GM12878 (cell line): ENCODE measurements at regions not wholly inside any gene's neighbourhood (a gene's known extent, or its start where the extent isn't known, plus 50 kb on each side); places are given as distances from the start of the nearest gene placed in this dataset.
A peak's percentile ranks its signal among the peaks of the same experiment; 100 is the strongest.

Source experiments
- ATAC-seq: fragments of 200-7000 bp; cut with Tn5 transposase; 3 replicates; pipeline ENCODE4 v1.9.1; 2020; ENCODE audit warnings: mild to moderate bottlenecking, moderate library complexity
- BruUV-seq: library from RNA; stranded (reverse); fragments of 400-500 nt; replicated peaks from 2 replicates; lab custom pipeline; 2021; lab: Mats Ljungman, UMichigan
- CTCF ChIA-PET: fragments of 300-600 bp; sonication (Branson Sonifier 250); formaldehyde crosslinking; extraction: SDS; loops from one replicate; lab custom pipeline; 2021; ENCODE audit warnings: inconsistent platforms; lab: Yijun Ruan, JAX
- POLR2A ChIA-PET: fragments of 350-600 bp; formaldehyde crosslinking; extraction: SDS; loops from one replicate; lab custom pipeline; 2021; ENCODE audit warnings: inconsistent platforms; lab: Charles Lee
- RAD21 ChIA-PET: fragments of 300-600 bp; sonication (Branson Sonifier 250); formaldehyde crosslinking; loops from one replicate; lab custom pipeline; 2023; ENCODE audit warnings: antibody characterized with exemption; ENCODE audit not compliant: unreplicated experiment; lab: Charles Lee
- SMC1A ChIA-PET: fragments of 300-600 bp; sonication (Branson Sonifier 250); formaldehyde crosslinking; loops from one replicate; lab custom pipeline; 2023; ENCODE audit not compliant: unreplicated experiment, uncharacterized antibody; lab: Charles Lee
- DNase-seq: peaks from one replicate; pipeline ENCODE4 v3.0.0-alpha.2; 2011; ENCODE audit warnings: low read depth, low spot score
- FAIRE-seq: peaks from 3 replicates; lab custom pipeline; 2011; peaks lifted over from hg19 to GRCh38; lab: Jason Lieb, UNC
- H2AFZ ChIP-seq: 2 replicates; pipeline ENCODE4 v1.6.0; 2011; ENCODE audit warnings: low read depth, low read length, control low read depth; ENCODE audit not compliant: control insufficient read depth
- H3K27ac ChIP-seq: 2 replicates; pipeline ENCODE4 v1.5.1; 2011; ENCODE audit warnings: control low read depth; ENCODE audit not compliant: control insufficient read depth, insufficient read depth
- H3K27me3 ChIP-seq, 2 experiments: replicated peaks in 1 of 2; 2 replicates each; pipeline versions ENCODE4 v1.6.0 to v1.6.1; 2011; ENCODE audit warnings: low read length in 1 of 2; ENCODE audit not compliant: control insufficient read depth in 2 of 2, insufficient read depth in 2 of 2
- H3K36me3 ChIP-seq, 2 experiments: 2 replicates each; pipeline ENCODE4 v1.5.1; 2011; ENCODE audit warnings: low read length in 1 of 2; ENCODE audit not compliant: control insufficient read depth in 2 of 2, insufficient read depth in 2 of 2
- H3K4me1 ChIP-seq: 2 replicates; pipeline ENCODE4 v1.6.1; 2011; ENCODE audit warnings: mild to moderate bottlenecking, low read length, moderate library complexity, mixed read lengths; ENCODE audit not compliant: control insufficient read depth, insufficient read depth
- H3K4me2 ChIP-seq: 2 replicates; pipeline ENCODE4 v1.6.0; 2011; ENCODE audit warnings: control low read depth; ENCODE audit not compliant: control insufficient read depth, insufficient read depth
- H3K4me3 ChIP-seq: fragments of 200-600 bp; sonication (generic); 2 replicates; pipeline ENCODE4 v1.5.1; 2016
- H3K79me2 ChIP-seq: 2 replicates; pipeline ENCODE4 v1.6.0; 2011; ENCODE audit warnings: low read length; ENCODE audit not compliant: control insufficient read depth, insufficient read depth
- H3K9ac ChIP-seq: 2 replicates; pipeline ENCODE4 v1.8.0; 2011; ENCODE audit warnings: low read length, control low read depth, mixed read lengths; ENCODE audit not compliant: control insufficient read depth, insufficient read depth
- H3K9me3 ChIP-seq: replicated peaks from 3 replicates; pipeline ENCODE4 v1.5.1; 2011; ENCODE audit warnings: mild to moderate bottlenecking, low read length; ENCODE audit not compliant: control insufficient read depth, insufficient read depth
- H4K20me1 ChIP-seq: 2 replicates; pipeline ENCODE4 v1.6.0; 2011; ENCODE audit not compliant: control insufficient read depth, insufficient read depth
- CEBPZ ChIP-seq: fragments of 150-350 bp; IDR thresholded peaks from 2 replicates; pipeline ENCODE4 v1.6.1; 2016; ENCODE audit warnings: low read depth, low read length
- CTCF ChIP-seq, 3 experiments: IDR thresholded peaks in 2 of 3; conservative IDR thresholded peaks in 1 of 3; 2 replicates each; pipeline ENCODE4 v1.5.1; 2011; ENCODE audit warnings: low read depth in 3 of 3, low read length in 3 of 3, mild to moderate bottlenecking in 3 of 3, control low read depth in 2 of 3, moderate library complexity in 2 of 3, inconsistent platforms in 1 of 3, mixed read lengths in 1 of 3; ENCODE audit not compliant: control insufficient read depth in 2 of 3, insufficient read depth in 1 of 3; ENCODE audit errors: extremely low read depth in 1 of 3
- HCFC1 ChIP-seq: fragments of 150-350 bp; IDR thresholded peaks from 2 replicates; pipeline ENCODE4 v1.6.1; 2014; ENCODE audit warnings: low read length
- HDAC6 ChIP-seq: fragments of 200-600 bp; sonication (generic); IDR thresholded peaks from one replicate; pipeline ENCODE4 v1.8.0; 2017; ENCODE audit warnings: antibody characterized with exemption; ENCODE audit not compliant: unreplicated experiment
- RBBP5 ChIP-seq: fragments of 200-600 bp; sonication (generic); conservative IDR thresholded peaks from 2 replicates; pipeline ENCODE4 v1.6.1; 2016
- TCF7 ChIP-seq: IDR thresholded peaks from 2 replicates; pipeline ENCODE4 v1.6.1; 2014; ENCODE audit warnings: antibody characterized with exemption, borderline replicate concordance
- WGBS: methylation state at CpG from one replicate; pipeline ENCODE4 v1.1.6; 2016; ENCODE audit warnings: low lambda C conversion rate; ENCODE audit not compliant: insufficient replicate concordance, insufficient coverage; ENCODE audit errors: missing lambda C conversion rate; 5-methylcytosine and 5-hydroxymethylcytosine counted together
- in situ Hi-C: fragments of 300-500 bp; cut with MboI; formaldehyde crosslinking; loops from 9 replicates; pipeline ENCODE4 v1.14.3; 2018; ENCODE audit warnings: mixed read lengths
- intact Hi-C: fragments of 100-400 bp; cut with micrococcal nuclease; formaldehyde crosslinking; loops from one replicate; pipeline ENCODE4 v1.14.2; 2022; ENCODE audit not compliant: unreplicated experiment

GRCh38 chr7:156585025-156585648 lies 55.4 kb upstream of the RNF32 start (continued):
- no peak for TF ChIP-seq HDAC6
- TF ChIP-seq TCF7: no peak
- no peak for TF ChIP-seq CEBPZ

- BruUV-seq: no TSS peak
- Histone ChIP-seq H3K36me3 (no peaks in the 10 kb centered on the region), H2AFZ (no peak overlapping the region), H3K27ac (no peak overlapping the region), H3K9ac (no peak overlapping the region), H3K27me3 (no peaks in the 10 kb centered on the region), H3K4me1 (no peaks in the 10 kb centered on the region)
- no peak for ATAC-seq
- TF ChIP-seq HCFC1 (no peak), CTCF (IDR thresholded peaks at IDR 0.05 in 2 of 3, conservative IDR thresholded peaks at IDR 0.05 in 1 of 3; ENCODE audit: control insufficient read depth in 2 of 3, extremely low read depth in 1 of 3, insufficient read depth in 1 of 3, low read depth in 3 of 3, low read length in 3 of 3) (0 out of 6 replicates have a peak, but pooled peaks of 2 of the 3 experiments have one; percentile 6 to 11), RBBP5 (no peak)
- TF ChIP-seq, all 136 proteins: peak for 1
- ChIA-PET SMC1A (no interaction called here), POLR2A (no interaction called here), RAD21 (no interaction called here), CTCF (interaction anchor here (0.6 kb wide), 1 partner anchor 256 kb away, joined by 3 read pairs; no protein-coding TSS in a partner anchor)
- WGBS: 58% methylated on average over 11 of the region's 11 CpGs
- Histone ChIP-seq H3K79me2 (no peaks in the 10 kb centered on the region), H4K20me1 (no peaks in the 10 kb centered on the region), H3K4me3 (no peak overlapping the region), H3K9me3 (no peaks in the 10 kb centered on the region), H3K4me2 (no peak overlapping the region)
- no peak for FAIRE-seq
- in situ Hi-C loops (no loop called here), intact Hi-C loops (no loop called here)
- no peak for DNase-seq
These were observed 57.9 kb upstream of the RNF32 start for GRCh38 chr7:156582591-156583123.
